Spleen (tissue), 11 donors: ENCODE measurements at regions not wholly inside any gene's neighbourhood (a gene's known extent, or its start where the extent isn't known, plus 50 kb on each side); places are given as distances from the start of the nearest gene placed in this dataset.

Experiments
- DNase-seq: peaks from one replicate; pipeline ENCODE4 v3.0.0-alpha.2; 2020
- H3K27ac ChIP-seq, 8 donors: fragments of 200-600 bp; sonication (generic) in 7 of 8; 1 replicate in 4 of 8; 2 replicates in 4 of 8; pipeline versions ENCODE4 v1.5.0 to v1.8.0; 2016 to 2021; ENCODE audit warnings: inconsistent platforms in 4 of 8, mild to moderate bottlenecking in 4 of 8, moderate library complexity in 1 of 8
- H3K27me3 ChIP-seq, 7 donors: fragments of 200-600 bp; sonication (generic) in 6 of 7; replicated peaks in 1 of 7; 1 replicate in 4 of 7; 2 replicates in 3 of 7; pipeline versions ENCODE4 v1.5.0 to v1.8.0; 2016 to 2021; ENCODE audit warnings: inconsistent platforms in 3 of 7, mild to moderate bottlenecking in 1 of 7
- H3K36me3 ChIP-seq, 6 donors: fragments of 200-600 bp; sonication (generic) in 5 of 6; 1 replicate in 4 of 6; 2 replicates in 2 of 6; pipeline versions ENCODE4 v1.5.0 to v1.8.0; 2016 to 2021; ENCODE audit warnings: inconsistent platforms in 2 of 6
- H3K4me1 ChIP-seq, 6 donors: fragments of 200-600 bp; sonication (generic) in 5 of 6; 1 replicate in 3 of 6; 2 replicates in 3 of 6; pipeline versions ENCODE4 v1.5.0 to v1.8.0; 2016 to 2021; ENCODE audit warnings: inconsistent platforms in 3 of 6
- H3K4me3 ChIP-seq, 8 donors: fragments of 200-600 bp; sonication (generic) in 7 of 8; 1 replicate in 4 of 8; 2 replicates in 4 of 8; pipeline versions ENCODE4 v1.5.0 to v1.8.0; 2016 to 2021; ENCODE audit warnings: inconsistent platforms in 4 of 8, mild to moderate bottlenecking in 4 of 8, moderate library complexity in 2 of 8
- H3K9me3 ChIP-seq, 8 donors: fragments of 200-600 bp; sonication (generic) in 7 of 8; 1 replicate in 4 of 8; 2 replicates in 4 of 8; pipeline versions ENCODE4 v1.5.0 to v1.8.0; 2016 to 2021; ENCODE audit warnings: inconsistent platforms in 4 of 8
- POLR2A ChIP-seq, 3 donors: fragments of 450-650 bp; IDR thresholded peaks; one replicate each; pipeline ENCODE4 v1.5.1; 2017; ENCODE audit warnings: antibody characterized with exemption in 3 of 3, mild to moderate bottlenecking in 1 of 3
- POLR2AphosphoS5 ChIP-seq, 3 donors: sonication (generic); formaldehyde crosslinking; IDR thresholded peaks; one replicate each; pipeline ENCODE4 v1.5.1; 2017; ENCODE audit warnings: antibody characterized with exemption in 3 of 3
- WGBS, 5 donors: extraction: QIAGEN DNeasy Blood & Tissue Kit in 3 of 5; methylation state at CpG; one replicate each; pipeline versions ENCODE4 v1.1.5 to v1.1.7; 2013 to 2018; 5-methylcytosine and 5-hydroxymethylcytosine counted together
- intact Hi-C: fragments of 100-400 bp; cut with DNase I; formaldehyde crosslinking; loops from one replicate; pipeline ENCODE4 v1.15.0; 2023; ENCODE audit warnings: low total_unique reads
- TF ChIP-seq, protein P1 (sequence below), 11 experiments: fragments of 200-600 bp in 7 of 11; fragments of 450-650 bp in 4 of 11; sonication (generic) in 4 of 11; IDR thresholded peaks in 8 of 11; conservative IDR thresholded peaks in 3 of 11; 1 replicate in 7 of 11; 2 replicates in 4 of 11; pipeline versions ENCODE4 v1.4.0 to v1.8.0; 2016 to 2021; ENCODE audit warnings: antibody characterized with exemption in 11 of 11, inconsistent platforms in 4 of 11, mild to moderate bottlenecking in 1 of 11
- donor health status: healthy with polysubstance abuse.
- donor health status: DM: no; HTN: no; CAD: no; lungs with moderate emphysema.
- donor health status: DM: no; HTN: no; CAD: no.
- donor health status: Bipolar disorder and iron deficiency.
- donor health status: healthy.
- donor health status: DM: no; HTN: no; CAD: no.
- donor health status: DM: yes; HTN: yes; CAD: no.

DNA sequence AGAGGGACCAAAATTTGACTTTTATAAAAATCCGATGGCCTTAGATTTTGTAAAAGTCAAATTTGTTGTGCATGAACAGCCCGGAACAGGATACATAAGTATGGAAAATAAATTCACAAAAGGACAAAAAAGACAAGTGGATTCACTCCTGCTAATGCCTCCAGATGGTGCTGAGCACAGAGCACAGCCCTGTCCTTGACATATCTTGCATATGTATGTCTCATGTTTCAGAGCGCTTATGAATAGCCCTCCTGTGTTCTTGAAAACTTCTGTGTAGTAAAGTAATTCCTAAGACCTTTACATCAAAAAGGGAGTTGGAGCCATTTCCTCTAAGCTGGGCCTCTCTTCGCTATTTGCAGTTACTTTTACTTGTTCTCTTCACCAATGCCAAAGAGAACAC, 110.7 kb upstream of the RAB3GAP2 start:
- no peak overlapping the region for H3K4me3 ChIP-seq
- H3K9me3 ChIP-seq = peaks cover 0 to 16% (median 9%) of the 10 kb centered on the region in 8 donors
- H3K27ac ChIP-seq = no peak overlapping the region
- H3K36me3 ChIP-seq = no peaks in the 10 kb centered on the region
- WGBS, 5 donors = 62 to 89% (median 73%) methylated on average over 4 of the region's 4 CpGs
- no peak for DNase-seq
- H3K27me3 ChIP-seq = peaks cover 0 to 7% (median 0%) of the 10 kb centered on the region in 7 donors
- intact Hi-C loops = no loop called here
- H3K4me1 ChIP-seq = no peaks in the 10 kb centered on the region
- TF ChIP-seq, protein P1, sequence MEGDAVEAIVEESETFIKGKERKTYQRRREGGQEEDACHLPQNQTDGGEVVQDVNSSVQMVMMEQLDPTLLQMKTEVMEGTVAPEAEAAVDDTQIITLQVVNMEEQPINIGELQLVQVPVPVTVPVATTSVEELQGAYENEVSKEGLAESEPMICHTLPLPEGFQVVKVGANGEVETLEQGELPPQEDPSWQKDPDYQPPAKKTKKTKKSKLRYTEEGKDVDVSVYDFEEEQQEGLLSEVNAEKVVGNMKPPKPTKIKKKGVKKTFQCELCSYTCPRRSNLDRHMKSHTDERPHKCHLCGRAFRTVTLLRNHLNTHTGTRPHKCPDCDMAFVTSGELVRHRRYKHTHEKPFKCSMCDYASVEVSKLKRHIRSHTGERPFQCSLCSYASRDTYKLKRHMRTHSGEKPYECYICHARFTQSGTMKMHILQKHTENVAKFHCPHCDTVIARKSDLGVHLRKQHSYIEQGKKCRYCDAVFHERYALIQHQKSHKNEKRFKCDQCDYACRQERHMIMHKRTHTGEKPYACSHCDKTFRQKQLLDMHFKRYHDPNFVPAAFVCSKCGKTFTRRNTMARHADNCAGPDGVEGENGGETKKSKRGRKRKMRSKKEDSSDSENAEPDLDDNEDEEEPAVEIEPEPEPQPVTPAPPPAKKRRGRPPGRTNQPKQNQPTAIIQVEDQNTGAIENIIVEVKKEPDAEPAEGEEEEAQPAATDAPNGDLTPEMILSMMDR (IDR thresholded peaks at IDR 0.05 in 8 of 11, conservative IDR thresholded peaks at IDR 0.05 in 3 of 11) = no peak
- no peak for TF ChIP-seq POLR2AphosphoS5 (IDR thresholded peaks at IDR 0.05)
- TF ChIP-seq POLR2A (IDR thresholded peaks at IDR 0.05) = no peak

DNA sequence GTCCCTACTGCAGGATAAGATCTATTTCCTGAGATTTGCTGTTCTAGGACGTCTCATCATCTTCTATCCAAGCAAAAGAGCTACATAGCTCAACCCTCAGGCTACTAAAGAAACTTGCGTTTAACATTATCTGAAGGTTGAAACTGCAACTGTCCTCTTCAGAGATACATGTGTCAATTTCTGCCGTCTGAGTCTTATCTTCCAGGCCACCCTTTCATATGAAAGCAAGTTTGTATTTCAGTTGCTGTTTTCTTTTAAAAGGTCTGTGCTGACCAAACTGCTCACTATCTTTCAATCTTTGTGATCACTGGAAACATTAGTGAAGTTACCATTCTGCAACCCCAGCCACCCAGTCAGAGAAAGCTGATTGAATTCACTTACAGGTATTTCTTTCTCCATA, 108.6 kb upstream of the RAB3GAP2 start:
- H3K4me1 ChIP-seq = no peaks in the 10 kb centered on the region
- WGBS, 5 donors = 67 to 77% (median 70%) methylated on average over 3 of the region's 3 CpGs
- no peak for DNase-seq
- peaks cover 0 to 14% (median 0%) of the 10 kb centered on the region in 7 donors for H3K27me3 ChIP-seq
- H3K27ac ChIP-seq = no peak overlapping the region
- TF ChIP-seq, protein P1 (IDR thresholded peaks at IDR 0.05 in 8 of 11, conservative IDR thresholded peaks at IDR 0.05 in 3 of 11) = no peak
- TF ChIP-seq POLR2A (IDR thresholded peaks at IDR 0.05) = no peak
- no peak for TF ChIP-seq POLR2AphosphoS5 (IDR thresholded peaks at IDR 0.05)
- no peak overlapping the region for H3K4me3 ChIP-seq
- H3K36me3 ChIP-seq = no peaks in the 10 kb centered on the region
- peaks cover 0 to 16% (median 9%) of the 10 kb centered on the region in 8 donors for H3K9me3 ChIP-seq
- intact Hi-C loops = no loop called here

- Histone ChIP-seq H3K27ac (no peak overlapping the region), H3K4me3 (no peak overlapping the region), H3K36me3 (no peaks in the 10 kb centered on the region), H3K9me3 (peaks cover 0 to 7% (median 0%) of the 10 kb centered on the region in 8 donors), H3K4me1 (no peaks in the 10 kb centered on the region), H3K27me3 (peaks cover 0 to 14% (median 0%) of the 10 kb centered on the region in 7 donors)
- WGBS, 5 donors = 79 to 85% (median 81%) methylated on average over 11 of the region's 11 CpGs
- DNase-seq = no peak
- intact Hi-C loops = no loop called here
- TF ChIP-seq, protein P1 (IDR thresholded peaks at IDR 0.05 in 8 of 11, conservative IDR thresholded peaks at IDR 0.05 in 3 of 11) = no peak
- TF ChIP-seq POLR2A (IDR thresholded peaks at IDR 0.05) = no peak
- TF ChIP-seq POLR2AphosphoS5 (IDR thresholded peaks at IDR 0.05) = no peak
Observed at GRCh38 chr1:220378571-220379302, 106.5 kb upstream of the RAB3GAP2 start.

- intact Hi-C loops = no loop called here
- peaks cover 0 to 7% (median 0%) of the 10 kb centered on the region in 8 donors for H3K9me3 ChIP-seq
- H3K4me1 ChIP-seq = no peaks in the 10 kb centered on the region
- 68 to 79% (median 75%) methylated on average over 3 of the region's 3 CpGs for WGBS, 5 donors
- no peak overlapping the region for H3K27ac ChIP-seq
- no peaks in the 10 kb centered on the region for H3K36me3 ChIP-seq
- no peak for DNase-seq
- H3K4me3 ChIP-seq = no peak overlapping the region
- H3K27me3 ChIP-seq = peaks cover 0 to 14% (median 0%) of the 10 kb centered on the region in 7 donors
- TF ChIP-seq POLR2A (IDR thresholded peaks at IDR 0.05) (no peak), POLR2AphosphoS5 (IDR thresholded peaks at IDR 0.05) (no peak)
- TF ChIP-seq, protein P1 (IDR thresholded peaks at IDR 0.05 in 8 of 11, conservative IDR thresholded peaks at IDR 0.05 in 3 of 11) = no peak
Observed at GRCh38 chr1:220375715-220376114, 103.5 kb upstream of the RAB3GAP2 start.
